Panc1 (cell line): ENCODE measurements at regions not wholly inside any gene's neighbourhood (a gene's known extent, or its start where the extent isn't known, plus 50 kb on each side); places are given as distances from the start of the nearest gene placed in this dataset.

ENCODE experiments used
- ATAC-seq: fragments of 200-7000 bp; cut with Tn5 transposase; 2 replicates; pipeline ENCODE4 v1.9.1; 2020; ENCODE audit warnings: mild to moderate bottlenecking, moderate library complexity
- BruUV-seq: library from RNA; stranded (reverse); fragments of 400-500 nt; replicated peaks from 2 replicates; lab custom pipeline; 2021; lab: Mats Ljungman, UMichigan
- CTCF ChIA-PET: fragments of 300-600 bp; sonication (Branson Sonifier 250); formaldehyde crosslinking; loops from one replicate; lab custom pipeline; 2022; ENCODE audit warnings: antibody characterized with exemption; lab: Charles Lee
- POLR2A ChIA-PET: fragments of 300-600 bp; sonication (Branson Sonifier 250); formaldehyde crosslinking; loops from one replicate; lab custom pipeline; 2022; ENCODE audit warnings: antibody characterized with exemption; lab: Charles Lee
- DNase-seq: peaks from one replicate; pipeline ENCODE4 v3.0.0-alpha.2; 2010; ENCODE audit warnings: low read depth, low spot score
- H3K27ac ChIP-seq: 2 replicates; pipeline ENCODE4 v1.5.1; 2011; ENCODE audit warnings: mild to moderate bottlenecking, low read length, inconsistent platforms
- H3K27me3 ChIP-seq: fragments of 200-500 bp; sonication (Bioruptor generic); 2 replicates; pipeline ENCODE4 v1.6.0; 2014; ENCODE audit warnings: low read length, inconsistent platforms; ENCODE audit not compliant: control insufficient read depth, insufficient read depth
- H3K36me3 ChIP-seq: fragments of 200-500 bp; sonication (Bioruptor generic); 2 replicates; pipeline ENCODE4 v1.5.1; 2014; ENCODE audit warnings: inconsistent platforms, mild to moderate bottlenecking, low read length, moderate library complexity; ENCODE audit not compliant: control insufficient read depth, insufficient read depth
- H3K4me1 ChIP-seq: 2 replicates; pipeline ENCODE4 v1.5.1; 2011; ENCODE audit warnings: inconsistent platforms, mild to moderate bottlenecking, low read length, moderate library complexity; ENCODE audit not compliant: control insufficient read depth, insufficient read depth
- H3K4me3 ChIP-seq, 2 experiments: 2 replicates each; pipeline ENCODE4 v1.5.1; 2011 to 2012; ENCODE audit warnings: low read depth in 2 of 2, low read length in 2 of 2, mild to moderate bottlenecking in 2 of 2, inconsistent platforms in 1 of 2, moderate library complexity in 1 of 2
- H3K9me3 ChIP-seq: fragments of 200-500 bp; sonication (Bioruptor generic); 2 replicates; pipeline ENCODE4 v1.5.1; 2014; ENCODE audit warnings: low read depth, mild to moderate bottlenecking, inconsistent platforms, low read length, moderate library complexity; ENCODE audit not compliant: control insufficient read depth, insufficient read depth
- CTCF ChIP-seq: fragments of 450-650 bp; IDR thresholded peaks from 2 replicates; pipeline ENCODE4 v1.5.1; 2017; ENCODE audit warnings: mild to moderate bottlenecking
- POLR2AphosphoS5 ChIP-seq: IDR thresholded peaks from 2 replicates; pipeline ENCODE4 v1.6.1; 2012; ENCODE audit warnings: mild to moderate bottlenecking, low read depth, low read length, moderate library complexity
- REST ChIP-seq, 2 experiments: IDR thresholded peaks; 2 replicates each; pipeline ENCODE4 v1.6.1; 2011 to 2012; ENCODE audit warnings: low read depth in 2 of 2, control low read depth in 1 of 2, low read length in 1 of 2, mild to moderate bottlenecking in 1 of 2, moderate library complexity in 1 of 2; ENCODE audit not compliant: insufficient read depth in 1 of 2
- SIN3A ChIP-seq: IDR thresholded peaks from 2 replicates; pipeline ENCODE4 v1.6.1; 2012; ENCODE audit warnings: low read depth, mild to moderate bottlenecking, low read length, moderate library complexity, borderline replicate concordance; ENCODE audit not compliant: insufficient read depth
- TCF7L2 ChIP-seq: IDR thresholded peaks from 2 replicates; pipeline ENCODE4 v1.6.1; 2011; ENCODE audit warnings: mild to moderate bottlenecking, low read depth, low read length, inconsistent platforms
- in situ Hi-C: cut with HindIII; loops from 2 replicates; pipeline ENCODE4 v1.10.0; 2016; ENCODE audit warnings: low sequenced_read_pairs, low pct_unique_long_range_greater_than_20kb
- intact Hi-C: fragments of 100-400 bp; cut with micrococcal nuclease; formaldehyde crosslinking; loops from one replicate; pipeline ENCODE4 v1.10.0; 2022; ENCODE audit not compliant: unreplicated experiment

GRCh38 chr21:16651956-16652355, 860.9 kb upstream of the CXADR start:
- ChIA-PET POLR2A (no interaction called here), CTCF (no interaction called here)

GRCh38 chr21:16663436-16663835, 849.4 kb upstream of the CXADR start:
- no peak overlapping the region for H3K4me3 ChIP-seq
- ChIA-PET POLR2A (no interaction called here), CTCF (no interaction called here)
- intact Hi-C loops (no loop called here), in situ Hi-C loops (no loop called here)
- H3K27ac ChIP-seq: no peak overlapping the region
- H3K36me3 ChIP-seq: no peaks in the 10 kb centered on the region
- no TSS peak for BruUV-seq
- H3K4me1 ChIP-seq: no peaks in the 10 kb centered on the region
- DNase-seq (no peak), ATAC-seq (no peak)
- no peaks in the 10 kb centered on the region for H3K27me3 ChIP-seq
- no peak for TF ChIP-seq POLR2AphosphoS5
- no peak for TF ChIP-seq CTCF
- no peak for TF ChIP-seq SIN3A
- TF ChIP-seq TCF7L2: no peak
- TF ChIP-seq REST (IDR thresholded peaks at IDR 0.05; ENCODE audit: insufficient read depth in 1 of 2, low read depth in 2 of 2, low read length in 1 of 2): no peak
- no peaks in the 10 kb centered on the region for H3K9me3 ChIP-seq

More at GRCh38 chr21:16651956-16652355, 860.9 kb upstream of the CXADR start:
- H3K36me3 ChIP-seq: no peaks in the 10 kb centered on the region
- no peaks in the 10 kb centered on the region for H3K4me1 ChIP-seq
- no peak for TF ChIP-seq REST (IDR thresholded peaks at IDR 0.05; ENCODE audit: insufficient read depth in 1 of 2, low read depth in 2 of 2, low read length in 1 of 2)
- no peak for TF ChIP-seq TCF7L2
- no peak for TF ChIP-seq POLR2AphosphoS5
- TF ChIP-seq CTCF: no peak
- no peak for TF ChIP-seq SIN3A
- DNase-seq: no peak
- H3K27ac ChIP-seq: no peak overlapping the region
- H3K27me3 ChIP-seq: no peaks in the 10 kb centered on the region
- intact Hi-C loops (no loop called here), in situ Hi-C loops (no loop called here)
- no peak overlapping the region for H3K4me3 ChIP-seq
- no peaks in the 10 kb centered on the region for H3K9me3 ChIP-seq
- no TSS peak for BruUV-seq
- ATAC-seq: no peak
